HCT116 (cell line): ENCODE measurements at regions not wholly inside any gene's neighbourhood (a gene's known extent, or its start where the extent isn't known, plus 50 kb on each side); places are given as distances from the start of the nearest gene placed in this dataset.

Experiments used
- ATAC-seq: fragments of 200-7000 bp; cut with Tn5 transposase; 2 replicates; pipeline ENCODE4 v1.9.1; 2020; ENCODE audit warnings: mild to moderate bottlenecking, moderate library complexity
- BruUV-seq: library from RNA; stranded (reverse); fragments of 400-500 nt; replicated peaks from 2 replicates; lab custom pipeline; 2021; lab: Mats Ljungman, UMichigan
- CTCF ChIA-PET: fragments of 300-600 bp; sonication (Branson Sonifier 250); formaldehyde crosslinking; loops from one replicate; lab custom pipeline; 2021; ENCODE audit warnings: antibody characterized with exemption; lab: Charles Lee
- POLR2A ChIA-PET: fragments of 300-600, 350-600 bp; sonication (Branson Sonifier 250); formaldehyde crosslinking; loops from one replicate; lab custom pipeline; 2021; ENCODE audit warnings: antibody characterized with exemption; lab: Charles Lee
- RAD21 ChIA-PET, 2 experiments: fragments of 300-600 bp; sonication (Branson Sonifier 250); formaldehyde crosslinking; loops; one replicate each; lab custom pipeline; 2023; ENCODE audit warnings: low total read pairs in 2 of 2; ENCODE audit not compliant: uncharacterized antibody in 2 of 2, unreplicated experiment in 2 of 2, low non-redundant PET in 1 of 2; lab: Charles Lee
- DNase-seq: peaks from one replicate; pipeline ENCODE4 v3.0.0-alpha.2; 2010; ENCODE audit warnings: low read depth, low spot score
- H2AFZ ChIP-seq: fragments of 200-600 bp; shearing (Covaris generic), sonication (generic); 2 replicates; pipeline ENCODE4 v1.6.1; 2017; ENCODE audit warnings: low read depth, mixed run types, mixed read lengths, antibody characterized with exemption, low read length; ENCODE audit not compliant: poor library complexity, severe bottlenecking
- H3K27ac ChIP-seq: 2 replicates; pipeline ENCODE4 v1.5.1; 2012; ENCODE audit warnings: low read depth, low read length
- H3K27me3 ChIP-seq: fragments of 200-600 bp; sonication (generic); 2 replicates; pipeline ENCODE4 v1.6.1; 2016; ENCODE audit warnings: mixed run types, low read length, mixed read lengths; ENCODE audit not compliant: insufficient read depth
- H3K36me3 ChIP-seq, 2 experiments: fragments of 200-500 bp in 1 of 2; fragments of 200-600 bp in 1 of 2; sonication (Bioruptor generic) in 1 of 2; sonication (generic) in 1 of 2; 2 replicates each; pipeline versions ENCODE4 v1.5.1 to v1.6.1; 2014 to 2016; ENCODE audit warnings: low read length in 2 of 2, inconsistent platforms in 1 of 2, mixed read lengths in 1 of 2, mixed run types in 1 of 2; ENCODE audit not compliant: insufficient read depth in 2 of 2, control insufficient read depth in 1 of 2
- H3K4me1 ChIP-seq, 2 experiments: fragments of 200-600 bp in 1 of 2; sonication (generic) in 1 of 2; 2 replicates each; pipeline versions ENCODE4 v1.5.1 to v1.6.1; 2012 to 2017; ENCODE audit warnings: low read length in 2 of 2, inconsistent platforms in 1 of 2, mild to moderate bottlenecking in 1 of 2, mixed read lengths in 1 of 2, mixed run types in 1 of 2, moderate library complexity in 1 of 2; ENCODE audit not compliant: insufficient read depth in 2 of 2, control insufficient read depth in 1 of 2
- H3K4me2 ChIP-seq: fragments of 200-600 bp; sonication (generic); 2 replicates; pipeline ENCODE4 v1.6.1; 2017; ENCODE audit warnings: mixed run types, low read length, mixed read lengths
- H3K4me3 ChIP-seq, 2 experiments: fragments of 200-600 bp in 1 of 2; sonication (generic) in 1 of 2; replicated peaks in 1 of 2; 2 replicates each; pipeline ENCODE4 v1.5.1; 2011 to 2016; ENCODE audit warnings: low read length in 2 of 2, control low read depth in 1 of 2, low read depth in 1 of 2, mild to moderate bottlenecking in 1 of 2, mixed read lengths in 1 of 2, mixed run types in 1 of 2
- H3K79me2 ChIP-seq: fragments of 200-600 bp; sonication (generic); 2 replicates; pipeline ENCODE4 v1.6.1; 2017; ENCODE audit warnings: mild to moderate bottlenecking, mixed run types, low read length, moderate library complexity, mixed read lengths; ENCODE audit not compliant: insufficient read depth
- H3K9ac ChIP-seq: fragments of 200-600 bp; sonication (generic); 2 replicates; pipeline ENCODE4 v1.6.1; 2016; ENCODE audit warnings: low read length, mixed read lengths
- H3K9me2 ChIP-seq: fragments of 200-600 bp; sonication (generic), shearing (Covaris generic); 2 replicates; pipeline ENCODE4 v1.6.1; 2017; ENCODE audit warnings: mixed run types, mild to moderate bottlenecking, moderate library complexity; ENCODE audit not compliant: insufficient read depth
- H3K9me3 ChIP-seq, 2 experiments: fragments of 200-500 bp in 1 of 2; fragments of 200-600 bp in 1 of 2; sonication (Bioruptor generic) in 1 of 2; sonication (generic) in 1 of 2; 2 replicates each; pipeline ENCODE4 v1.6.1; 2014 to 2017; ENCODE audit warnings: low read length in 2 of 2, mixed read lengths in 2 of 2, inconsistent platforms in 1 of 2, low read depth in 1 of 2, mild to moderate bottlenecking in 1 of 2, mixed run types in 1 of 2, moderate library complexity in 1 of 2; ENCODE audit not compliant: control insufficient read depth in 1 of 2, insufficient read depth in 1 of 2
- H4K20me1 ChIP-seq: fragments of 200-600 bp; sonication (generic), shearing (Covaris generic); 2 replicates; pipeline ENCODE4 v1.6.1; 2017; ENCODE audit warnings: mixed run types, mild to moderate bottlenecking, moderate library complexity; ENCODE audit not compliant: insufficient read depth
- ATF3 ChIP-seq: IDR thresholded peaks from 2 replicates; pipeline ENCODE4 v1.6.1; 2012
- CEBPB ChIP-seq: IDR thresholded peaks from 2 replicates; pipeline ENCODE4 v1.6.1; 2012; ENCODE audit warnings: low read depth
- CTCF ChIP-seq, 3 experiments: fragments of 200-600 bp in 1 of 3; sonication (generic) in 1 of 3; IDR thresholded peaks in 2 of 3; conservative IDR thresholded peaks in 1 of 3; 2 replicates each; pipeline ENCODE4 v1.5.1; 2012 to 2017; ENCODE audit warnings: low read depth in 2 of 3, low read length in 2 of 3, antibody characterized with exemption in 1 of 3, borderline replicate concordance in 1 of 3, control low read depth in 1 of 3, mild to moderate bottlenecking in 1 of 3, mixed read lengths in 1 of 3, mixed run types in 1 of 3, moderate library complexity in 1 of 3; ENCODE audit not compliant: insufficient read depth in 1 of 3
- EGR1 ChIP-seq: IDR thresholded peaks from 2 replicates; pipeline ENCODE4 v1.6.1; 2012; ENCODE audit warnings: low read depth
- EZH2 ChIP-seq: fragments of 200-600 bp; sonication (generic); IDR thresholded peaks from 2 replicates; pipeline ENCODE4 v1.6.1; 2017; ENCODE audit warnings: antibody characterized with exemption, mixed run types
- FOSL1 ChIP-seq: IDR thresholded peaks from 2 replicates; pipeline ENCODE4 v1.6.1; 2012; ENCODE audit warnings: low read depth
- POLR2AphosphoS5 ChIP-seq: IDR thresholded peaks from 2 replicates; pipeline ENCODE4 v1.6.1; 2011; ENCODE audit warnings: mild to moderate bottlenecking, low read depth, low read length, moderate library complexity
- RAD21 ChIP-seq: IDR thresholded peaks from 2 replicates; pipeline ENCODE4 v1.6.1; 2012; ENCODE audit warnings: low read depth, mild to moderate bottlenecking
- REST ChIP-seq: IDR thresholded peaks from 2 replicates; pipeline ENCODE4 v1.6.1; 2012; ENCODE audit warnings: low read depth
- ZBTB33 ChIP-seq: IDR thresholded peaks from 2 replicates; pipeline ENCODE4 v1.6.1; 2011; ENCODE audit warnings: mild to moderate bottlenecking, low read length, moderate library complexity; ENCODE audit not compliant: insufficient replicate concordance; ENCODE audit errors: extremely low read depth
- intact Hi-C: fragments of 100-400 bp; cut with micrococcal nuclease; formaldehyde crosslinking; loops from 2 replicates; pipeline ENCODE4 v1.10.0; 2022

GRCh38 chr3:106473576-106474475 is 605.0 kb upstream of the CBLB start:
- Histone ChIP-seq H4K20me1 (no peaks in the 10 kb centered on the region), H3K4me1 (no peaks in the 10 kb centered on the region), H3K27ac (no peak overlapping the region), H3K27me3 (no peaks in the 10 kb centered on the region), H3K9ac (no peak overlapping the region), H3K79me2 (no peaks in the 10 kb centered on the region), H3K36me3 (no peaks in the 10 kb centered on the region), H3K4me3 (no peak overlapping the region), H2AFZ (no peak overlapping the region), H3K9me2 (no peaks in the 10 kb centered on the region), H3K9me3 (no peaks in the 10 kb centered on the region), H3K4me2 (no peak overlapping the region)
- intact Hi-C loops = no loop called here
- RAD21 ChIA-PET = no interaction called here
- CTCF ChIA-PET = no interaction called here
- DNase-seq (no peak), ATAC-seq (no peak)
- TF ChIP-seq FOSL1 (no peak), POLR2AphosphoS5 (no peak)
- no TSS peak for BruUV-seq
- POLR2A ChIA-PET = no interaction called here

GRCh38 chr3:106482451-106482850 is 613.6 kb upstream of the CBLB start:
- no peaks in the 10 kb centered on the region for H3K4me1 ChIP-seq
- no peaks in the 10 kb centered on the region for H3K36me3 ChIP-seq
- ATAC-seq = no peak
- no peak overlapping the region for H3K4me2 ChIP-seq
- H4K20me1 ChIP-seq = no peaks in the 10 kb centered on the region
- BruUV-seq = no TSS peak
- TF ChIP-seq POLR2AphosphoS5 (no peak), EZH2 (no peak), ATF3 (no peak), CEBPB (no peak), EGR1 (no peak), REST (no peak), CTCF (IDR thresholded peaks at IDR 0.05 in 2 of 3, conservative IDR thresholded peaks at IDR 0.05 in 1 of 3; ENCODE audit: borderline replicate concordance in 1 of 3, insufficient read depth in 1 of 3, low read depth in 2 of 3, low read length in 2 of 3) (no peak), ZBTB33 (no peak), RAD21 (no peak)
- POLR2A ChIA-PET = no interaction called here
- H3K9me3 ChIP-seq = no peaks in the 10 kb centered on the region
- intact Hi-C loops = no loop called here
- H3K9me2 ChIP-seq = no peaks in the 10 kb centered on the region
- CTCF ChIA-PET = no interaction called here
- no peak overlapping the region for H2AFZ ChIP-seq
- no peak overlapping the region for H3K4me3 ChIP-seq
- H3K27me3 ChIP-seq = no peaks in the 10 kb centered on the region
- no peaks in the 10 kb centered on the region for H3K79me2 ChIP-seq
- H3K27ac ChIP-seq = no peak overlapping the region
- DNase-seq = no peak
- H3K9ac ChIP-seq = no peak overlapping the region
- RAD21 ChIA-PET = no interaction called here
